ENCODE measurements at regions not wholly inside any gene's neighbourhood (a gene's known extent, or its start where the extent isn't known, plus 50 kb on each side); places are given as distances from the start of the nearest gene placed in this dataset.
"Not testable (repeated sequence)": the region's sequence is repeated elsewhere in the genome, so short reads cannot be mapped to it uniquely, and the experiment has no call there.

DNA sequence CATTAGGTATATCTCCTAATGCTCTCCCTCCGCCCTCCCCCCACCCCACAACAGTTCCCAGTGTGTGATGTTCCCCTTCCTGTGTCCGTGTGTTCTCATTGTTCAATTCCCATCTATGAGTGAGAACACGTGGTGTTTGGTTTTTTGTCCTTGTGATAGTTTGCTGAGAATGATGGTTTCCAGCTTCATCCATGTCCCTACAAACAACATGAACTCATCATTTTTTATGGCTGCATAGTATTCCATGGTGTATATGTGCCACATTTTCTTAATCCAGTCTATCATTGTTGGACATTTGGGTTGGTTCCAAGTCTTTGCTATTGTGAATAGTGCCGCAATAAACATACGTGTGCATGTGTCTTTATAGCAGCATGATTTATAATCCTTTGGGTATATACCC is 505.3 kb downstream of the CSNK1G3 start:
- TF ChIP-seq, protein P1, sequence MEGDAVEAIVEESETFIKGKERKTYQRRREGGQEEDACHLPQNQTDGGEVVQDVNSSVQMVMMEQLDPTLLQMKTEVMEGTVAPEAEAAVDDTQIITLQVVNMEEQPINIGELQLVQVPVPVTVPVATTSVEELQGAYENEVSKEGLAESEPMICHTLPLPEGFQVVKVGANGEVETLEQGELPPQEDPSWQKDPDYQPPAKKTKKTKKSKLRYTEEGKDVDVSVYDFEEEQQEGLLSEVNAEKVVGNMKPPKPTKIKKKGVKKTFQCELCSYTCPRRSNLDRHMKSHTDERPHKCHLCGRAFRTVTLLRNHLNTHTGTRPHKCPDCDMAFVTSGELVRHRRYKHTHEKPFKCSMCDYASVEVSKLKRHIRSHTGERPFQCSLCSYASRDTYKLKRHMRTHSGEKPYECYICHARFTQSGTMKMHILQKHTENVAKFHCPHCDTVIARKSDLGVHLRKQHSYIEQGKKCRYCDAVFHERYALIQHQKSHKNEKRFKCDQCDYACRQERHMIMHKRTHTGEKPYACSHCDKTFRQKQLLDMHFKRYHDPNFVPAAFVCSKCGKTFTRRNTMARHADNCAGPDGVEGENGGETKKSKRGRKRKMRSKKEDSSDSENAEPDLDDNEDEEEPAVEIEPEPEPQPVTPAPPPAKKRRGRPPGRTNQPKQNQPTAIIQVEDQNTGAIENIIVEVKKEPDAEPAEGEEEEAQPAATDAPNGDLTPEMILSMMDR (conservative IDR thresholded peaks at IDR 0.05): not testable (repeated sequence)
- TF ChIP-seq ZFX (IDR thresholded peaks at IDR 0.05): not testable (repeated sequence)
